Stimulated activated naive B cell treated with anti-CD40 and anti-IgM and Interleukin-4, amounts not matched to agents 10 μg/mL and 1 μg/mL and 100 μg/mL, for 72 hours (primary cell): ENCODE measurements at regions not wholly inside any gene's neighbourhood (a gene's known extent, or its start where the extent isn't known, plus 50 kb on each side); places are given as distances from the start of the nearest gene placed in this dataset.

Experiments used
- ATAC-seq, 2 donors: fragments of 150-1000 bp; cut with Tn5 transposase; replicated peaks; 2 replicates each; pipeline ENCODE4 v1.10.0; 2021; ENCODE audit warnings: moderate library complexity in 1 of 2
- DNase-seq: peaks from one replicate; pipeline ENCODE4 v3.0.0; 2021
- H3K27ac Mint-ChIP-seq: one replicate; pipeline ENCODE4 v1.8.0; 2022; ENCODE audit warnings: mild to moderate bottlenecking, mixed read lengths
- H3K27me3 Mint-ChIP-seq, 2 donors: one replicate each; pipeline ENCODE4 v1.8.0; 2022; ENCODE audit warnings: mixed read lengths in 2 of 2
- H3K36me3 Mint-ChIP-seq, 2 donors: one replicate each; pipeline ENCODE4 v1.8.0; 2022; ENCODE audit warnings: mixed read lengths in 2 of 2, mild to moderate bottlenecking in 1 of 2
- H3K4me1 Mint-ChIP-seq, 2 donors: one replicate each; pipeline ENCODE4 v1.8.0; 2022; ENCODE audit warnings: mixed read lengths in 2 of 2, mild to moderate bottlenecking in 1 of 2
- H3K4me3 Mint-ChIP-seq, 2 donors: one replicate each; pipeline ENCODE4 v1.8.0; 2022; ENCODE audit warnings: mild to moderate bottlenecking in 2 of 2, mixed read lengths in 2 of 2, moderate library complexity in 1 of 2
- H3K9me3 Mint-ChIP-seq, 2 donors: one replicate each; pipeline ENCODE4 v1.8.0; 2022; ENCODE audit warnings: mixed read lengths in 2 of 2, mild to moderate bottlenecking in 1 of 2

DNA sequence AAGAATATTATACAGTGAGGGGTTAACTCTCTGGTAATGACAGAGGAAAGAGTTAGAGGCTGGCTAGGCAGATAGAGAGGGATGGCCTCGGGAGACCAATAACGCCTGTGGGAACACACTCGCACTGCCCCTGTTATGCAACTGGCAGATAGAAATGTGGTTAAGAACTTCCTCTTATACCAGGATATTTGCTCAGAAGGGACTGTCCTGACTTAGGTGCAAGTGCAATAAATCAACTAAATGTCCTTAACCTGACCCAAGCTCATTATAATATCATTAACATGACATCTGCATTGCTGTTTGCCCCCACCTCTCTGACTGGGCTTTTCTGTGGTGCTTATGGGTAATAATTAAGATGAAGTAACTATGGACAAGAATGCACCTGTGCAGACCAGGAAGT is 1518.0 kb downstream of the NCAM2 start:
- Mint-ChIP-seq H3K4me1 (peaks cover 4 to 16% of the 10 kb centered on the region in 2 donors), H3K9me3 (peaks cover 3 to 5% of the 10 kb centered on the region in 2 donors), H3K27me3 (no peaks in the 10 kb centered on the region), H3K4me3 (no peak overlapping the region), H3K27ac (no peak overlapping the region), H3K36me3 (peaks cover 0 to 1% of the 10 kb centered on the region in 2 donors)
- peak; percentile 76 to 77 for ATAC-seq
- DNase-seq, result no peak

DNA sequence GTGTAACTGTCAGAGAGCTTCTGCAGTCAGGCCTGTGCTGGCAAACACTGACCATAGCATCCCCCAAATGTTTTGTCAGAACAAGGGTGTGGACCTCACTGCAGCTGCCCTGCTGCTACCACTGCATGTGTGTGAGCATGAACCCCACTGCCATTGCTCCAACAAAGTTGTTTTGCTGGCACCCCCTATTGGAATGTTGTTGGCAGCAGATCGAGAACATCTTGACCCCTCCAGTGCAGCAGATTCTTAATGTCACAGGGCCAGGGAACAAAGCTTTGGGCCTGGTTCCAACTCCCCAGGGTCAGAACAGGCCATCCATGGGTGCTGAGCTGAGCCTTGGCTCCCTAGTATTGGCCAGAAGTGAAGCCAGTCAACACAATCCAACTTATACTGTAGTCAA is 1537.4 kb downstream of the NCAM2 start:
- H3K9me3 Mint-ChIP-seq, result peaks cover 14 to 27% of the 10 kb centered on the region in 2 donors
- ATAC-seq (no peak), DNase-seq (no peak)
- H3K27ac Mint-ChIP-seq, result no peak overlapping the region
- H3K4me1 Mint-ChIP-seq, result no peaks in the 10 kb centered on the region
- H3K4me3 Mint-ChIP-seq, result no peak overlapping the region
- H3K27me3 Mint-ChIP-seq, result no peaks in the 10 kb centered on the region
- no peaks in the 10 kb centered on the region for H3K36me3 Mint-ChIP-seq

DNA sequence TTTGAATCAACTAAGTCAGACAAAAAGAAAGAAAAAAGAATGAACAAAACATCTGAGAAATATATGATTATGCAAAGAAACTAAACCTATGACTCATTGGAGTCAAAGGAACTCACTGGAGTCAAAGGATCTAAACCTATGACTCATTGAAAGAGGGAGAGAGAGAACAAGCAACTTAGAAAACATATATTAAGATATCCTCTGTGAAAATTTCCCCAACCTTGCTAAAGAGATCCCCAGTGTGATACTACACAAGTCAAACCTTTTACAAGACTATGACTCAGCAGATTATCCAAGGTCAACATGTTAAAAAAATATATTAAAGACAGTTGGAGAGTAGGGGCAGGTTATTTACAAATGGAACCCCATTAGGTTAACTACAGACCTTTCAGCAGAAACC is 1538.3 kb downstream of the NCAM2 start:
- Mint-ChIP-seq H3K36me3 (no peaks in the 10 kb centered on the region), H3K27ac (no peak overlapping the region), H3K4me3 (no peak overlapping the region), H3K9me3 (peaks cover 15 to 33% of the 10 kb centered on the region in 2 donors), H3K27me3 (no peaks in the 10 kb centered on the region), H3K4me1 (no peaks in the 10 kb centered on the region)
- ATAC-seq (peak in 1 of 2 donors; percentile 38), DNase-seq (no peak)

DNA sequence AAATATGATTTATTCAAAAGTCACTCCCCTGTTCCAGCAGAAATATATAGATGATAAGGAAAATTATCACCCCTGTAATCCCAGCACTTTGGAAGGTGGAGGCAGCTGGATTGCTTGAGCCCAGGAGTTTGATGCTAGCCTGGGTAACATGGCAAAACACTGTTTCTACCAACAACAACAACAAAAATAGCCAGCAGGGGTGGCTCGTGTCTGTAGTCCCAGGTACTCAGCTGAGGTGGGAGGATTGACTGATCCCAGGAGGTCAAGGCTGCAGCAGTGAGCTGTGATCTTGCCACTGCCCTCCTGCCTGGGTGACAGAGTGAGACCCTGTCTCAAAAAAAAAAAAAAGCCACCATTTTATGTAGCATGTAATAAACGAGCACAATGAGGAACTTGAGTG is 1546.5 kb downstream of the NCAM2 start:
- H3K4me1 Mint-ChIP-seq, result no peaks in the 10 kb centered on the region
- no peak for ATAC-seq
- peaks cover 6 to 10% of the 10 kb centered on the region in 2 donors for H3K9me3 Mint-ChIP-seq
- H3K36me3 Mint-ChIP-seq, result no peaks in the 10 kb centered on the region
- no peaks in the 10 kb centered on the region for H3K27me3 Mint-ChIP-seq
- H3K4me3 Mint-ChIP-seq, result no peak overlapping the region
- H3K27ac Mint-ChIP-seq, result no peak overlapping the region
- DNase-seq, result no peak

DNA sequence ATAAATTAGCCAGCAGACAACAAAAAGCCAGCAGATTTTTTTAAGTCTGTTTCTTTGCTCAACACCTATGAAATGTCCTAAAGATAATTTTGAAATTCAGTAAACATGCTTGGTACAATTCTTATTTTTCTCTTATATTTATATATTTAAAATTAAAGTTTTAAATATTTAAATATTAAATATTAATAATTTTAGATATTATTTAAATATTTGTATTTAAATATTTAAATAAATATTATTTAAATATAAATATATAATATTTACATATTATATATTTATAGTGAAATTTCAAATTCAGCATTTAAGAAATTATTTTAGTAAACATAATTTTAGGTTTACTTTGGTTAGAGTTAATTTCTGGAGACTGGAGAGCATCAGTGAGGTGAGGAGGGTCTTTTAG is 1554.2 kb downstream of the NCAM2 start:
- no peak overlapping the region for H3K4me3 Mint-ChIP-seq

DNA sequence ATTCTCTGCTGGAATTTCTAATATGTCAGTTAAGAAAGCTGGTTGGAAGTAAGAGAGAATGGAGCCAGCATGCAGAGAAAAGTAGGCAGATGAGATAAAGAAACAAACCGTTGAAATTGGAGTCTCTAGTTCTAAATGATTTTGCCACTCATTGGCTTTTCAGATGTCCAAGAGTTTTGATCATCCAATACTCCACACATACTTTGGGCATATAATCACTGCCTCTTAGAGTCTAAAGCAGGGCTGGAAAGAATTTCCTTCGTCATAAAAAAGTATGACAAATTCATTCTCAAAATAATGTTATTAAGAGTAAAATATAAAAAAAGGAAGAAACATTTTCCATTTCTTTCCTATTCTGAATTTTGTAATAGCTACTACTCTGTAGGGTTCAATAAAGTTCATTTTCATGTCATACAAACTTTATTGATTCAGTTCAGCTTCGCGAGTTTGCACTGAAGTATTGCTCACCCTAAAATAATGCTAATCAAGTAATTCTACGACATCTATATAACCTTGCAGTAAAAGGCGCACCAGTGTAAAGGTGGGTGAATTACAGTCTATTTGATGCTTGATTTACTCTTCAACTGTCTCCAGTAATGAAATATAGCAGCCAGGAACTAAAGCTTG is 1556.6 kb downstream of the NCAM2 start:
- Mint-ChIP-seq H3K27ac (no peak overlapping the region), H3K27me3 (no peaks in the 10 kb centered on the region), H3K4me1 (no peaks in the 10 kb centered on the region), H3K9me3 (peaks cover 0 to under 1% of the 10 kb centered on the region in 2 donors), H3K4me3 (no peak overlapping the region), H3K36me3 (no peaks in the 10 kb centered on the region)
- no peak for DNase-seq
- no peak for ATAC-seq

More for the DNA sequence above, 1554.2 kb downstream of the NCAM2 start:
- H3K27ac Mint-ChIP-seq, result no peak overlapping the region
- H3K4me1 Mint-ChIP-seq, result no peaks in the 10 kb centered on the region
- no peaks in the 10 kb centered on the region for H3K27me3 Mint-ChIP-seq
- no peak for DNase-seq
- no peaks in the 10 kb centered on the region for H3K36me3 Mint-ChIP-seq
- no peak for ATAC-seq
- no peaks in the 10 kb centered on the region for H3K9me3 Mint-ChIP-seq

DNA sequence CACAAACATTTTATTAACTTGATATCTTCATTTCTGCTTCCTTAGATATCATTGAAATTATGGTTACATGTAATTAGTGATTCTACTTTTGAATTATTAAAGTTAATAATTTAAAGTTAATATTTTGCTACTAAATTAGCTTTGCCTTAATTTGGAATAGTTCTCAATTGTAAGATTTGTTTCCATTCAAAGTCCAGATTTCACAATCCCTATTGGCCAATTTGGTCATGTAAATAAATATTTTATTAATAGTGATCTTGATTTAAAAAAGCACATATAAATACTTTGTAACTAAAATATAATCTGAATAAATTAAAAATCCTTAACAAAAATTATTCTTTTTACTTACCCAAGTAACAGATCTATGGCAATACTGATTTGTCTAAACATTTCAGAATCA is 1558.6 kb downstream of the NCAM2 start:
- ATAC-seq (no peak), DNase-seq (no peak)
- Mint-ChIP-seq H3K4me1 (no peaks in the 10 kb centered on the region), H3K27me3 (no peaks in the 10 kb centered on the region), H3K4me3 (no peak overlapping the region), H3K27ac (no peak overlapping the region), H3K9me3 (peaks cover 0 to 3% of the 10 kb centered on the region in 2 donors), H3K36me3 (no peaks in the 10 kb centered on the region)

DNA sequence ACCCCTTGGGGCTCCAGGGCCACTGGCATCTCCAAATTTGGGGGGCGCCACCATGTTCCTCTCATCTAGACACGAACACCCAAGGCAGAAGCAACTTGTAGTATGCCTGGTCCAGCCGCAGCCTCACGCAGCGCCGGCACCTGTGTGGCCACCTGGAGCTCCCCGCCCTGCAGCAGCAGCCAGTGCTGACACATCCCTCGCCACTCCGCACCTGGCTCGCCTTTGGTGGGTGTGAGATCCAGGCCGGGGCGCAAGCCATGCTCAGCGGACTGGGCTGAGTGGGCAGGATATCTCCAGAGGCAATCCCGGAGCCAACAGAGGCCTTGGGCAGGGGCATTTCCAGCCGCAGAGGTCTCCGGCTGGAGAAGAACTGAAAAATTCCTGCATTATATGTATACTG is 1563.7 kb downstream of the NCAM2 start:
- peaks cover 0 to 3% of the 10 kb centered on the region in 2 donors for H3K9me3 Mint-ChIP-seq

DNA sequence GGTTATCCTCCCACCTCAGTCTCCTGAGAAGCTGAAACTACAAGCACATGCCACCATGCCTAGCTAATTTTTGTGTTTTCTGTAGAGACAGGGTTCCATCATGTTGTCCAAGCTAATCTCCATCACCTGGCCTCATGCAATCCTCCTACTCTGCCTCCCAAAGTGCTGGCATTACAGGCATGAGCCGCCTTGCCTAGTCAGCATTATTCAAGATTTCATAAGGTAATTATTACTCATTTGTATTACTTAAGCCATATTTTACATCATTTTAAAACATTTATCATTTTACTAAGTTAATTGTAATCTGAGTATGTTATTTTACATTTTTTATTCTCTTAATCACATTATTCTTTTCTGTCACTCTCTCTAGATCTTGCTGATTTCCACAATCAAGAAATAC is 1575.6 kb downstream of the NCAM2 start:
- DNase-seq (no peak), ATAC-seq (no peak)
- no peaks in the 10 kb centered on the region for H3K9me3 Mint-ChIP-seq
- no peaks in the 10 kb centered on the region for H3K36me3 Mint-ChIP-seq
- H3K4me1 Mint-ChIP-seq, result peaks cover 0 to 7% of the 10 kb centered on the region in 2 donors
- H3K4me3 Mint-ChIP-seq, result no peak overlapping the region
- H3K27ac Mint-ChIP-seq, result no peak overlapping the region
- H3K27me3 Mint-ChIP-seq, result no peaks in the 10 kb centered on the region

More for the DNA sequence above, 1563.7 kb downstream of the NCAM2 start:
- Mint-ChIP-seq H3K36me3 (no peaks in the 10 kb centered on the region), H3K4me3 (no peak overlapping the region), H3K4me1 (no peaks in the 10 kb centered on the region), H3K27ac (no peak overlapping the region), H3K27me3 (no peaks in the 10 kb centered on the region)
- ATAC-seq (no peak), DNase-seq (no peak)

DNA sequence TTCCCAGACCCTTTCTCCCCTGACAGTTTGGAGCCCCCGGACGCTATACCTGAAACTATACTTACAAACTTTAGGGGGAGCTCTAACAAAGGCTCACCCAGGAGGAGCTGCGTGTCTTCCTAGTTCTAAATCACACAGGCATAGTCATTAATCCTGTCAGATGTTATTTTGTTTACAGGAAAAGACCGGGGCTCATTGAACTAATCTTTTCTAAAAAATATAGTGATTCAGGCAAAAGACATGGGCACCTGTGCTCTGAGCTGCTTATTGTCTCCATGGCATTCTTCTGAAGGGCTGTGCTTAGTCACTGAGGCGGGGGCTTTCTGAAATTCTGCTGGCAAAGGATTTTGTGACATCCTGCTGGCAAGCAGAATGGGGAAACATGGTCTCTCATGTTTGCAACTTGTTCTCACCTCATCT is 1577.0 kb downstream of the NCAM2 start:
- Mint-ChIP-seq H3K9me3 (no peaks in the 10 kb centered on the region), H3K4me3 (peak overlapping the region in 1 of 2 donors; percentile 55), H3K36me3 (no peaks in the 10 kb centered on the region), H3K4me1 (peaks cover 0 to 7% of the 10 kb centered on the region in 2 donors), H3K27ac (no peak overlapping the region), H3K27me3 (no peaks in the 10 kb centered on the region)
- peak; percentile 75 to 81 for ATAC-seq
- DNase-seq, result no peak

DNA sequence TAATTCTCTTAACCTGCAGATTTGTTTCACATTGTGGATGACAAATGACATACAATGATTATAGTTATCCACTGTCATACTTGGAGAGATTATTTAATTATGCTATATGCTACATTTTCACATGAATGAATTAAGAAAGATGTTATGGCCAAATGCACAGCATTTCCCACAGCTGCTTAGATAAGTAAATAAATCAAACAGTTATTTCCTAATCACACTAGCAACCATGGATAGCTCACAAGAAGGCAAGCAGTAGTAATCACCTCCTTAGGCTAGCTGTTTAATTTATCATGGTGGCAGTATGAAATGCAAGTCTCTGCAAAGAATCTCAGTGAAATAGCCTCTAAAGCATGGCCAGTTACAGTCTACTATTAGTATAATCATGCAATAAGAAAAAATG is 1581.5 kb downstream of the NCAM2 start:
- Mint-ChIP-seq H3K27me3 (no peaks in the 10 kb centered on the region), H3K9me3 (no peaks in the 10 kb centered on the region), H3K36me3 (no peaks in the 10 kb centered on the region), H3K4me1 (peaks cover 0 to 7% of the 10 kb centered on the region in 2 donors), H3K4me3 (no peak overlapping the region), H3K27ac (no peak overlapping the region)
- DNase-seq (no peak), ATAC-seq (no peak)

DNA sequence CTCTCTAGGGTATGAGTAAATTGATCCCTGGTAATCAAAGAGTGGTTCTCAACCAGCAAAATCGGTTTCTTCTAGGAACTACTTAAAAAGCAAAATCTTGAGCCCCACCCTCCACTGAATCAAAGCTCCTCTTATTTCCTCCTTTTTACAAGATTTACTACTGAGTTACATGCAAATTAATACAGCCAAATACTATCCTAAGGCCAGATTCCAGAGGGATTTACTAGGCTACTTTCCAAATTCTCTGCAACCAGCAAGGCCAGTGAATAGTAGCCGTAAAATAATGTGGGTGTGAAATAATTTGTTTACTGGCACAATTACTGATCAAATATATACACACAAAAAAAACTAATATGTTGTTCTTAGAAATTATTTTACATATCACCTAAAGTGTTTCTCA is 1583.8 kb downstream of the NCAM2 start:
- Mint-ChIP-seq H3K4me3 (no peak overlapping the region), H3K27me3 (no peaks in the 10 kb centered on the region), H3K4me1 (peaks cover 3 to 5% of the 10 kb centered on the region in 2 donors), H3K36me3 (no peaks in the 10 kb centered on the region), H3K27ac (no peak overlapping the region), H3K9me3 (no peaks in the 10 kb centered on the region)
- ATAC-seq (no peak), DNase-seq (no peak)

DNA sequence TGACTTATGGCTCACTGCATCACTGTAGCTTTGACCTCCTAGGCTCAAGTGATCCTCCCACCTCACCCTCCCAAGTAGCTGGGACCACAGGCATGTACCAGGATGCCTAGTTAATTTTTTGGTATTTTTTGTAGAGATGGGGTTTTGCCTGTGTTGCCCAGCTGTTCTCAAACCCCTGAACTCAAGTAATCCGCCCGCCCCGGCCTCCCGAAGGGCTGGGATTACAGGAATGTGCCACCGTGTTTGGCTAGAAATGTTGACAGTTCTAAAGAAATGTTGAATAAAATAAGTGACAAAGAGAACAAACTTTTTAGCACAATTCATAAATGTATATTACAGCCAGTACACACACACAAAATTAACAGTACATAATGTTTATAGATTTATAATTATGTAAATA is 1586.1 kb downstream of the NCAM2 start:
- peaks cover 0 to 2% of the 10 kb centered on the region in 2 donors for H3K9me3 Mint-ChIP-seq

DNA sequence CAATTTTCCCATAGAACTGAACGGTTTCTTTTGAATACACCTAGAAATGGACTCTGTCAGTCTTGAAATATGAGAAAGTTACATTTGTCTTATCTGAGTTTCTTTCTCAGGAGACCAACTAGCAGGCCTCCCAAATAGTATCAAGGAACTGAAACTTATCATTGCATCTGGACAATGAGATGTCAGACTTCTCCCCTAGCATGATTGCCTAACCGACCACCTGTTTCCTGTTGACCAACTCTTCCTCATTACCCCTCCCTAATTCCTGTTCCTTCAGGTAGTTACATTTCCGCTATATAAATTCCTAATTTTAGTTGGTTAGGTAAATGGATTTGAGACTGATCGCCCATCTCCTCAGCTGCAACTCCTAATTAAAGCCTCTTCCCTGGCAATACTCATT is 1587.3 kb downstream of the NCAM2 start:
- H3K4me1 Mint-ChIP-seq, result peaks cover 3 to 5% of the 10 kb centered on the region in 2 donors
- peak in 1 of 2 donors; percentile 23 for ATAC-seq
- no peaks in the 10 kb centered on the region for H3K36me3 Mint-ChIP-seq
- H3K4me3 Mint-ChIP-seq, result no peak overlapping the region
- no peak for DNase-seq
- peaks cover 2 to 4% of the 10 kb centered on the region in 2 donors for H3K9me3 Mint-ChIP-seq
- no peak overlapping the region for H3K27ac Mint-ChIP-seq
- H3K27me3 Mint-ChIP-seq, result no peaks in the 10 kb centered on the region

More for the DNA sequence above, 1586.1 kb downstream of the NCAM2 start:
- H3K4me3 Mint-ChIP-seq, result no peak overlapping the region
- no peak overlapping the region for H3K27ac Mint-ChIP-seq
- DNase-seq (no peak), ATAC-seq (no peak)
- no peaks in the 10 kb centered on the region for H3K36me3 Mint-ChIP-seq
- peaks cover 3 to 5% of the 10 kb centered on the region in 2 donors for H3K4me1 Mint-ChIP-seq
- H3K27me3 Mint-ChIP-seq, result no peaks in the 10 kb centered on the region

DNA sequence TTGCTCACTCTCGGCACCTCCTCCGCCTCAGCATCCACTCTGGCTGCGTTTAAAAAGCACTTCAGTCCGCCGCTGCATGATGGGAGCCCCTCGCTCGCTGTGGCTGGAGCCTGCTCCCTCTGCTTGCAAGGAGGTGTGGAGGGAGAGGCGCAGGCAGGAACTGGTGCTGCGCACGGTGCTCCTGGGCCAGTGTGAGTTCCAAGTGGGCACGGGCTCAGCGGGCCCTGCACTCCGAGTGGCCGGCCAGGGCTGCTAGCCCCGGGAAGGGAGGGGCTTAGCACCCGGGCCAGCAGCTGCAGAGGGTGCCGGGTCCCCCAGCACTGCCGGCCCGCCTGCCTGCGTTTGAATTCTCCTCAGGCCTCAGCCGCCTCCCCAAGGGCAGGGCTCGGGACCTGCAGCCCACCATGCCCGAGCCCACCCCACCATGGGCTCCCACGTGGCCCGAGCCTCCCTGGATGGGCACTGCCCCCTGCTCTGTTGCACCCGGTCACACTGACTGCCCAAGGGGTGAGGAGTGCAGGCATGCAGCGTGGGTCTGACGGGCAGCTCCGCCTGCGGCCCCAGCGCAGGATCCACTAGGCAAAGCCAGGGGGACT is 1599.5 kb downstream of the NCAM2 start:
- no peaks in the 10 kb centered on the region for H3K36me3 Mint-ChIP-seq
- DNase-seq (no peak), ATAC-seq (no peak)
- no peak overlapping the region for H3K4me3 Mint-ChIP-seq
- no peak overlapping the region for H3K27ac Mint-ChIP-seq
- no peaks in the 10 kb centered on the region for H3K27me3 Mint-ChIP-seq
- peaks cover 0 to 4% of the 10 kb centered on the region in 2 donors for H3K9me3 Mint-ChIP-seq
- no peaks in the 10 kb centered on the region for H3K4me1 Mint-ChIP-seq
